ENCODE measurements at regions not wholly inside any gene's neighbourhood (a gene's known extent, or its start where the extent isn't known, plus 50 kb on each side); places are given as distances from the start of the nearest gene placed in this dataset.
"Not testable (repeated sequence)": the region's sequence is repeated elsewhere in the genome, so short reads cannot be mapped to it uniquely, and the experiment has no call there.

DNA sequence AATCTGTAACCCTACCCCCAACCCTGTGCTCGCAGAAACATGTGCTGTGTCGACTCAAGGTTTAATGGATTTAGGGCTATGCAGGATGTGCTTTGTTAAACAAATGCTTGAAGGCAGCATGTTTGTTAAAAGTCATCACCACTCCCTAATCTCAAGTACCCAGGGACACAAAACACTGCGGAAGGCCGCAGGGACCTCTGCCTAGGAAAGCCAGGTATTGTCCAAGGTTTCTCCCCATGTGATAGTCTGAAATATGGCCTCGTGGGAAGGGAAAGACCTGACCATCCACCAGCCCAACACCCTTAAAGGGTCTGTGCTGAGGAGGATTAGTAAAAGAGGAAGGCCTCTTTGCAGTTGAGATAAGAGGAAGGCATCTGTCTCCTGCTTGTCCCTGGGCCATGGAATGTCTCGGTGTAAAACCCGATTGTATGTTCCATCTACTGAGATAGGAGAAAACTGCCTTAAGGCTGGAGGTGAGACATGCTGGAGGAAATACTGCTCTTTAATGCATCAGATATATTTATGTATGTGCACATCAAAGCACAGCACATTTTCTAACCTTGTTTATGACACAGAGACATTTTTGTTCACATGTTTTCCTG lies 94.4 kb downstream of the LSM3 start:
- DNase-seq (ENCODE audit: low read depth): not testable (repeated sequence)

DNA sequence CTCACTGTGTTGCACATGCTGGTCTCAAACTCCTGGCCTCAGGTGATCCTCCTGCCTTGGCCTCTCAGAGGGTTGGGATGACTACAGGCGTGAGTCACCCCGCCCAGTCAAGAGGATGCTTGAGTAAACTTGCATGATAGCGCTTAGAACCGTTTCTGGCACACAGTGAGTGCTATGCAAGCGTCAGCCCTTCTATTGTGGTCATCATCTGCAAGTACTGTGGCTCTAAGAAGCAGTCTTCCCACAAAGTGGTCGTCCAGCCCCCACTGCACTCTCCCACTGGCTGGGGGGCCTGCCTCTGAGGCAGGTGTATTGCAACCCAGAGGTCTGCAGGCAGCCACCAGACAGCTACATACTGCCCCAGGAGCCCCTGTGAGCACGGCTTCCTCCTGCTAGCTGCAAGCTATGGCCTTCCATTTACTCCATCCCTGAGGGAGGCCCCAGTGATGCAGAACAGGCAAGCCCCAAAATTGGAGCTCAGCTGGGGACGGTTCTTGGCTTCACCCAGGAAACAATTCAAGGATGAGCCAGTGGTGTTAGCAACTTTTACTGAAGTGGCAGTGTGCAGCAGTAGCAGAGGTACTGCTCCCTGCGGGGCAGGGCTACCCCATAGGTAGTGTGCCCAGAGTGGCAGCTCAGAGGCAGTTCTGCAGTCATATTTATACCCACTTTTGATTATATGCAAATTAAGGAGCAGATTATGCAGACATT lies 95.4 kb downstream of the LSM3 start:
- DNase-seq (ENCODE audit: low read depth): no peak

DNA sequence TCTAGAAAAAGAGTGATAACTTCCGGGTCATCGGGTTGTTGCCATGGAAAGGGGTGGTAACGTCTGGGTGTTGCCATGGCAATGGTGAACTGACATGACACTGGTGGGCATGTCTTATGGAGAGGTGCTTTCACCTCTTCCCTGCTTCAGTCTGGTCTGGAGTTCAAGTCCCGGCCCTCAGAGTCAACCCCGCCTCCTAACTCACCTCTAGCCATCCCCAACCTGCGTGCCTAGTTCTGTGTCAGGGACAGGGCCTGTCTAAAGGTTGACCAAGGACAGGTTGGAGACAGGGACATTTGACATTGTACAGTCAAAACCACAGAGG lies 96.0 kb downstream of the LSM3 start:
- no peak for DNase-seq (ENCODE audit: low read depth)

DNA sequence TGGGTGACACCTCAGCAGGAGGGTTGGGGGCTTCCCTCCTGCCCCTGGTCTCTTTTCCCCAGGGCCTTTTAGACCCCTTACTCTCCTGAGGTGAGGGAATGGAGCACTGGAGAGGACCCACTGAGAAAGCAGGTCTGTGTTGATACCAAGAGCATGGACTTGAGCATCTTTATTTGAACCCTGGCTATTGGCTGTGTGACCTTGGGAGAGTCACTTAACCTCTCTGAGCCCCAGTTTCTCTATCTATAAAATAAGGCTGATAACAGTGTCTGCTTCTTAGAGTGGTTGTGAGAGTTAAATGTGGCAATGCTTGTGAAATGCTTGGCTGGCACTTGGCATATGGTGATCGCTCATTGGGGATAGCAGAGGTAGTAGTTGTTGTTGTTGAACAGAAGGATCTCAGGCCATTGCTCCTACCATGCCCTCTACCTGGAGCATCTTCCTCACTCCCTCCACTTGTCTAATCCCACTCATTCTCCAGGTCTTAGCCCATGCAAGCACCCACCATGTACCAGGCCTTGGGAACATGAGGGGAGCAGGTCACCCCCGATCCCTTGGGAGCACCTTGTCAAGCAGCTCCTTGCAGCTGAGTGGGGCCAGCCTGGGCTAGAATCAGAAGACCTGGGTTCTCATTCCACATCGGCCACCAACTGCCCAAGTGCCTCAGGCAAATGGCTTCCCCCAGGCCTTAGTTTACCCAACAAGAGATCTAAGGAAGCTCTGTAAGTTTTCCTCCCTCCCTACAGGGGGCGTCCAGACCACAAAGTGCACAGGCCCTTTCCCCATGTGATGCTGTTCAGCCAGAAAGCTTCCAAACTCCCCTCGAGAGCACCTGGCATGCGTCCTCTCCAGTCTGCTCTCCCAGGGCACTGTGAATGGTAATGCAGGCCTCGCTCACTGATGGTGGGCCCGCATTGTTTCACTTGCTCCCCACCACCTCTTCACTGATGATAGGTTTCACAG lies 96.7 kb downstream of the LSM3 start:
- DNase-seq (ENCODE audit: low read depth): no peak

DNA sequence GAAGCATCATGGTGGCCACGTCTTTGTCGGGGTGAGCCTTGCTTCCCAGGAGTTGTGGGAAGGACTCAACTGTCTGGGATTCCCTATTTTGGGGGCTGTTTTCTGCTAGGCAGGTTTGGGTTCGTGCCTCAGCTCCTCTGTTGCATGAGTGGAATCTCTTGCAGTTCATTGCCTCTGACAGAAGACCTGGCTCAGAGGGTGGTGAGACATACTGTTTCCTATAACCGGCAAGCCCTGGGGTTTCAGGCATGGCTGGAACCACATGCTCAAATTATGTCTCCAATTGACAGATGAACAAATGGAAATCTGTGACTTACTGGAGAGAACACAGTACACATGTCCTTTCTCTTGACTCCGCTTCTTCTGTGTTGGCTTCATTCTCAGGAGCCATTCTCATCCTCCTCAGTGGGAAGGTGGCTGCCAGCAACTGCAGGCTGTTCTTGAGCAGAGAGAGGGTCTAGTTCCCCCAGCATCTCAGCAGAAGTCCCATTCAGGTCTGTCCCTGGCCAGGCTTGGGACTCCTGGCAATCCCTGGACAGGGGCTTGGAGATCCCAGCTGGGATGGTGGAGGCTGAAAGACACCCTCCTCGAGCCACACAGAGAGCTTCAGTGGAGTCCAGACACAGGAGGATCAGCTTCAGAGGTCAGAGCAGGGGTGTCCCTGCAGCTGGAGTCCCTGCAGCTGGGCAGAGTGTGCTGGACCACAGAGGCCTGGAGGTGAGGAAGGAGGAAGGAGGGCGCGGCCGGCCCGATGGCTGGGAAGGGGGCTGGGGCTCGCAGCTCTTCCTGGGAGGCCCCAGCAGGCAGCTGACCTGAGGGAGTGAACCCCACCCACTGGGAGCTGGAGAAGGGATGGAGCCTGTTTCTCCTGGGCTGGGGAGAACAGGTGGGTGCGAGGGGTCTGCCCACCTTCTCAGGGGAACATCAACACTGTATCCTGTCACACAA lies 97.6 kb downstream of the LSM3 start:
- no peak for DNase-seq (ENCODE audit: low read depth)

DNA sequence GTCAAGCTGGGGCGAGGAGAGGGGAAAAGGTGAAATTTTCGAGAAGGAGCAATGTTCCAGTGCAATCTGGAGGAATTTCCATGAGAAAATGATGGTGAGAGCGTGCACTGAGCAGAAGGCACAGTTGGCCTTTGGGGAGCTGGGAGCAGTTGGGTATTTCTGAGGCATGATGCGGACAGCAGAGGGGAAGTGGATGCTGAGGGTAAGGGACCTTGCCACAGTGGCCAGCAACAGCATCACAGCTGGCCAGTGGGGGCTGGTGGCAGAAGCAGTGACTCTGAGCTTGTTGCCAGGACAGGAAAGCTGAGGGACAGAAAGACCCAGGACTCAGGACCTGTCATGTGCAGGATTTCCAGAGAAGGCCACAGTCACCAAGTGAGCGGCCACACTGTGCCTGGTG lies 98.9 kb downstream of the LSM3 start:
- no peak for DNase-seq (ENCODE audit: low read depth)

DNA sequence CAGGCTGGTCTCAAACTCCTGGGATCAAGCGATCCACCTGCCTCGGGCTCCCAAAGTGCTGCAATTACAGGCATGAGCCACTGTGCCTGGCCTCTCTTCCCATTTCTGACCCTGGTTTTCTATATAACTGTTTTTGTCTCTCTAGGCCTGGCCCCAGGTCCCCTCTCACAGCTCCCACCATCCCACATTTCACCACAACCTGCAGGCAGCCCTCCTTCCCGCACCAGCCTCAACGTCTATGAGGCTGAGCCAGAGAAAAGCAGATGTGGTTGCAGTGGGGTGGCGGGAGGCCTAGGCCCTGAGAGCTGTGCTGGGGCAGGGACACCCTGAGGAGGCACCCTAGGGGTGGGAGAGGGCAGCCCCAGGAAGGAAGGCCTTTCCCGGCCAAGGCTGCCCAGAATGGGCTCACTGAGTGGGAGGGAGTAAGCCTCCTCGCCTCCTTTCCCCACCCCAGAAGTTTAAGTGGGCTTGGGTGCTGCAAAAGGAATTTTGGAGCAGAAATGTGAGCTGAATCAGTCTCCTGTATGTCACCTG lies 99.7 kb downstream of the LSM3 start:
- no peak for DNase-seq (ENCODE audit: low read depth)

DNA sequence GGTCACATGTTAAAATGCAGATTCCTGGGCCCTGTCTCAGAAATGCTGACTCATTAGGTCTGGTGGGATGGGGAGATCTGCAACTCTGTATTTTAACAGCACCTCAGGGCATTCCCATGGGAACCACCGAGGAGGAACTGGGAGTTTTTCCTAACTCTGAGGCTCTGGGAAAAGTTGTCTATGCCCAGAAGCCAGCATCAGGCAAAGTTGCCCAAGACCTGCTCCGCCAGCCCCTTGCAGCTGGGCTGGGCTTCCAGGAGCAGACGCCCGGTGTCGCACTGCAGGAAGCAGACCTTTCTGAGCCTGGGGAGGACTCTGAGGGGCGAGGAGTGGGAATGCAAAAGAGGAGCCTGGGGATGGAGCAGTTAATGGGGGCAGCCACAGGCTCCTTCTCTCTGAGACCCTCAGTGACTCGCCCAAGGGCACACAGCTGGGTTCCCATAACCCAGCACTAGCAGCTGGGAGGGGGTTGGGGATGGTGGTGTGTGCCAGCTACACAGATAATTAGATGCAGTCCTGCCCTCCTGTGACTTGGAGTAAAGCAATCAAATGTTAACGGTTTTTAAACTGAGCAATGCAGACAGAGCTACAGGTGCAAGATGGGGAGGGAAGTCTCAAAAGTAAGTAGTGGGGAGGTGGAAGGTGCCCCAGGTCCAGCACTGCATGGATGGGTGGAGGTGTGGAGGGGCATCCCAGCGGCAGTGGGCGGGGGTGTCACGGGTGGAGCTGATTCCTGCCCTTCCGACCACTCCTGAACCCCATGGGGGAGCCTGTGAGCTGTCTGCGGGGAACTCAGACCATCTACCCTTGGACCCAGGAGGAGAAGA lies 100.4 kb downstream of the LSM3 start:
- no peak for DNase-seq (ENCODE audit: low read depth)

DNA sequence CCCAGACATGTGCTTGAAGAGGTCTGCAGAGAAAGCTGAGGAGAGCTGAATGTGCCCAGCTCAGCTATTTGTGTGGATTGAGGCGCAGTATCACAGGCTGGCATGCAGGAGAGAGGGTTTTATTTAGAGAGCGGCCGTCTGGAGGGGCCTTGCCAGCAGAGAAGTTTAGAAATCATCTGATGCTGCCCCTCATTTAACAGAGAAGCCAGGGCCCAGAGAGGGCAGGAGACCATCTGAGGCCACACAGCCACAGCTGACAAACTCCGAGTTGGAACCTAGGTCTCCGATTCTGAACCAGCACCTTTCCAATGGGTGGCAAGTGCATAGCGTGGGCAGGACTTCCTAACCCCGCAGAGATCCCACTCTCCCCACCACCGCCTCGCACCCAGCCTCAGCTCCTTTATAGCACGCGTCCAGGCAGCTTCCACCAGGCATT lies 101.0 kb downstream of the LSM3 start:
- no peak for DNase-seq (ENCODE audit: low read depth)

DNA sequence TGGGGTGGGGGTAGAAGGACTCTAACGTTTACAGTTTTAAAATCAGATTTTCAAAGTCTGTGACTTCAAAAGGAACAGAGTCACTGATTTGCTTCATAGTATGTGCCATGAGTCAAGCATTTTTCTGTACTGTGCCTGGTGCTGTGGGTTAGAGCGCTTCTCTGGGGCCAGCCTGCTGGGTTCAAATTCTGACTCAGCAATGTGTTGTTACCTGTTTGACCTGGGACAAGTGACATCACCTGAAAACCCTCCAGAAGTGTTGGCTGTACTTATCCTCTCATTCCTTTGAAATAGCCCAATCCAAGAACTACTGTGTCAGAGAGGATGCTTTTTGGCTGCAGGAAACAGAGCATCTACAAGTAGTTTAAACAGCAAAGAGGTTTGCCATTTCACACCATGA lies 101.7 kb downstream of the LSM3 start:
- no peak for DNase-seq (ENCODE audit: low read depth)

DNA sequence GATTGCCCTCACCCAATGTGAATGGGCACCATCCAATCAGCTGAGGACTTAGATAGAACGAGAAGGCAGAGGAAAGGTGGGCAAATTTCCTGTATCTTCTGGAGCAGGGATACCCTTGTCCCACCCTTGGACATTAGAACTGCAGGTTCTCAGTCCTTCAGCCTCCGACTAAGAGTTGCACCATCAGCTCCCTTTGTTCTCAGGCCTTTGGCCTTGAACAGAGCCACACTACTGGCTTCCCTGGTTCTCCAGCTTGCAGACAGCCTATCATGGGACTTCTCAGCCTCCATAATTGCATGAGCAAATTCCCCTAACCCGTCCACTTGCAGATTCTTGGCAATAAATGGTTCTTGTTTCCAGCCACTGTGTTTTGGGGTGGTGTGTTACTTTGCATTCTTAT lies 102.4 kb downstream of the LSM3 start:
- no peak for DNase-seq (ENCODE audit: low read depth)

DNA sequence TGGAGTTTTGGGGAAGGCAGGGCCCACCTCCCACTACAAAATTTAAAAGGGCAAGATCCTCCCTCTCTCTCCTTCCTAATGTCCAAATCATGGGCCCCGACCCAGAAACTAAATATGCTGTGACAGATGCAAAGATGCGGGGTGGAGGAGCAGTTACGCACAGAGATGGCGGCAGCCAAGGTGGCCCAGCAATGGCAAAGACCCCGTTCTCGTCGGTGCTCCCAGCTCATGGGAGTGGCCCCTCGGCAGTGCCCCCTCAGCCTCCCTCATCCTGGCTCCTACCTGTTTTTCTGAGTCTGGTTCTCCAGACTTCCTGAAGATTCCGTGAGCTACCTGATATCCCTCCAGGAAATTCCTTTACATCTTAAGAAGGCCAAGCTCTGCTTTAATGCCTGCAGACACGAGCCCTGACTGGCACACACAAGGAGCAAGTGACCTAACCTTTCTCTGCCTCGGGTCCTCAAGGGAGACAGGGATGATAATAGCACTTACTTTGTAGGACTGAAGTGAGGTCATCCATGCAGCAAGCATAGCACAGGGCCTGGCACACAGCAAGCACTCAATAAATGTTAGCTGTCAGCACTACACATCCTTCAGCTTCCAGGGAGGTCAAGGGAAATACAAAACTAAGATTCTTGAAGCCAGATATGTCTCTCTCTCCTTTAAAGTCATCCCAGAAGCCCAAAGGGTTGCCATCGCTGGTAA lies 103.5 kb downstream of the LSM3 start:
- DNase-seq (ENCODE audit: low read depth): no peak

DNA sequence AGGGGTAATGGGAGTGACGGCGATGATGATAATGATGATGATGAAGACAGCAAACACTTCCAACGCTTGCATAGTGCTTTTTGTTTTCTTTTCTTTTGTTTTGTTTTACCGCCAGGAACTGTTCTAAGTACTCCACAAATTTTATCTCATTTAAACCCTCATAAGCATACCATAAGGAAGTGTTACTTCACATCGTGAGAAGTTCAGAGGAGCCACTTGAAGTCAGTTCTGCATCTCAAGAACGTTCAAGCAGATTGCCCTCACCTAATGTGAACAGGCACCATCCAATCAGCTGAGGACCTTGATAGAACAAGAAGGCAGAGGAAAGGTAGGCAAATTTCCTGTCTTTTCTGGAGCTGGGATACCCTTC lies 104.1 kb downstream of the LSM3 start:
- DNase-seq (ENCODE audit: low read depth): no peak

DNA sequence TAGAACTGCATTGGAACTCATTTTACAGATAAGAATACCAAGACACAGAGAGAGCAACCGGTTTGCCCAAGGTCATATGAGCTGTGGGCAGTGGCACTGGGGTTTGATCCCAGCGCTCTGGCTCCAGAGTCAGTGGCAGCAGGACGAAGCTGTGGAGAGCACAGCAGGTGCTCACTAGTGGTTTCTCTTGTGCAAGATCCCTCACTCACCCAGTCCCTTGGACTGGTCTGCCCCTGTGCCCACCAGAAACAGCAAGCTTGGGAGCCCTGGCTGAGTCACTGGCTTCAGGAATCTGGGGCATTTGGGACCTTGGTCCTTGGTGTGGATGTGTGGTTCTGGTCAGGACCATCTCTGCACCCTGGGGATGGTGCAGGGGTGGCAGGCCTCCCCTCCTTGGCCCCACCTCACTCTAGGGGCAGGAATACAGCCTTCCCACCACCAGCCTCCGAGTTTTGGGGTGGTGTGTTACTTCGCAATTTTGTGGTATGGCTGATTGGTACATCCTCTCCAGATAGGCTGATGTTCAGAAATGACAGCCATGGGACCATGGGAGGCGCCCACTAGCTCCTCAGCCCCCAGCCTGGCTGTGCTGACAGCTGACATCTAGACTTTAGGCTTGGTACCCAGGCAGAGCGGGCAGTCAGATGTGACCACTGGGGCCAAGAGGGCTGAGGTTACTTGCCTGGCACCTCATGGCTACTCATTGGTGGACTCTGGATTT lies 104.6 kb downstream of the LSM3 start:
- no peak for DNase-seq (ENCODE audit: low read depth)

DNA sequence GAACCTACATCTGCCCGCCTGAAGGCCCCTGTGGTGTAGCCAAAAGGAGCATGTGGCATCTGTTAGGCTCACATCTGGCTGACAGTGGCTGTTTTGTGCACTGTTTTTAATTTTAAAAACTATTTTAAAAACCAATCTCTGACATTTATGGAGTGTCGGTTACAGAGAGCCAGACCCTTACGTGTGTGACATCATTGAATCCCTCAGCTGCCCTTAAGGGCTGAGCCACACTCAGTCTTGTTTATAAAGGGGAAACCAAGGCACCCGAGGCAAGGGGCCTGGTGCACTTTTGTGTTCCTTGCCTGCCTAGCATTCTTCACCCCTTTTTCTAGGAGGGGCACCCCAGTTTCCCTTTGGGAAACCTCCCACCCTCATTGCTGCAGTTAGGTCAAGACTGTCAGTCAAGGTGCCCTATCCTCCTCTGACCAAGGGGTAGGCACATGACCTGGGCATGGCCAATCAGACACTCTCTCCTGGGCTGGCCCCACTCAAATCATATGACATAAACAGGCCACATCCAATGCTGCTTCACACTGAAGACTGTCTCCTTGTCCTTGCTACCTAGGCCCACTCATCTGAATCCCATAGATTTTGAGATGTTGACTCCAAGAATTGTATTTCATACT lies 105.3 kb downstream of the LSM3 start:
- no peak for DNase-seq (ENCODE audit: low read depth)

DNA sequence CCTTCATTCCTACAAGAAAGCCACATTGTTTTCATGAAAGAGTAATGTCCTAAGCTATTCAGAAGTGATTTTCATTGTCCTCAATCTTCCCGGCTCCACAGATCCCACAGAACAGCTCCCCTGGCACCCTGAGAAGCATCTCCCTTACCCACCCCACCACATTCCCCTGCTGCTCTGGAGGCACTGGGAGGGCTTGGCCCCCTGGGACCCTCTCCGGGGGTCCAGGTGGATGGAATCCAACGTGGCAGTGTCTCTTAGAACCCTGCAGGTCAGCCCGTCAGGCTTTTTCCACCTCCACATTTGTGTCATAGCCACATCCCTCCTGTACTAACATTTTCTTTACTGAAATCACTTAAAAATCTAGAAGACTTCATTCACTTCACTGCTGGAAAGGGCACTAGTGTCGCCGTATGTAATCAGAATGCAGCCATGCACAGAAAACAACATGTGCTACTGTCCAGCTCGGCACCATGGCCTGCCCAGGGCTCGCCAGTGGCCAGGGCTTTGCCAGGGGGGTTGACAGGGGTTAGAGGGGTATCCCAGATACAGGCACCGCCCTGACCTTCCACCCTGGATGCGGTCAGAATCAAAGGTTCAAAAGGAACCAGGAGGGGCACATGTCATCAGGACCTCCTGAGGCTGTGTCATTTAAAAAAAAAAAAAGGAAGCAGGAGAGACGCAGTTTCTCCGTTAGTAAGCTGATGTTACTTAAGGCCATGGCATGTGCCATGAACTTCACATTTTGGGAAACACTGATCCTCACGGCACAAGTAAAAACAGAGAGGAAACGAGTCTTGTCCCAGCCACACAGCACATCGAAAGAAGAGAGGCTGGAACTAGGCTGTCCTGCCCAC lies 106.3 kb downstream of the LSM3 start:
- no peak for DNase-seq (ENCODE audit: low read depth)

DNA sequence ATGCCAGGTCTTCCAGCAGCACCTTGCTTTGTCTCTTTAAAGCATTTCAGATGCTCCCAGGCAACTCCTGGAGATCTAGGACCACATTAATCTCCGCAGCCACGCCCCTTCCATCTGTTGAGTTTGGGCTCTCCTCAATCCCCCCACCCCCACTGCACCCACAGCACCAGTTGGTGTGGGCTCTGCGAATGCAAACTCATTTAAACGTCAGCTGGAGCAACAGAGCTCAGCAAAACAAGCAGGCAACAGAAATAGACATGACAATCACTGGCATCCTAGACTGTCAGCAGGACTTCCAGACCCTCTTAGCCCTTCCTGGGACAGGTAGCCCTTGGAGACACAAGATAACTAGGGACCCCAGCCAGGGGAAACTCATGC lies 106.9 kb downstream of the LSM3 start:
- DNase-seq (ENCODE audit: low read depth): no peak

DNA sequence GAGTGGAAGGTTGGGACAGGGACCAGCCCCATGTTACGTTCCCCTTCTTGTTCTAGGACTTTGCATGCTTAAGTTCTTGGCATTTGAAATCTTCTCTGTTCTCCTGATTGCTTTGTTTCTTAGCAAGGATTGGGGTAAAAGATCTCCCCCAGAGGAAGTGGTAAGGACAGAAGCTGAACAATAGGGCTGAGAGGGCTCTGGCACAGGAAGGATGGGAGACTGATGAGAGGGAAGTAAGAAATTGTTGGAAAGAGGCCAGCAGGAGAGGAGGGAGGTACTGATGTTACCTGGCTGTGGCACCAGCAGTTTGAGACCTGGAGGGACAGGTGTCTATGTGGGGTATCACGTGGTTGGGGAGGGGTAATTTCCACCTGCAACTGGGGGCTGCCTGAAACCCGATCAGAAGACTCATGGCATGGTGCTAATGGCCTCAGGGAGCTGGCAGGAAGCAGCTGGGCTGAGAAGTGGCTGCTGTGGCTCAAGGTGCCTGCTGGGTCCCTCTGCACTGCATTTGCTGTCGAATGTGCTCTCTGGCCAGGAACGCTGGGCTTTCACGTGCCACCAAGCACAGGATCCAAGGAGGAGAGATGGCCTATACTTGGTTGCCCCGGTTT lies 108.4 kb downstream of the LSM3 start:
- DNase-seq (ENCODE audit: low read depth): no peak
